Fibroblast of villous mesenchyme (primary cell): ENCODE measurements at regions not wholly inside any gene's neighbourhood (a gene's known extent, or its start where the extent isn't known, plus 50 kb on each side); places are given as distances from the start of the nearest gene placed in this dataset.
"Not testable (repeated sequence)": the region's sequence is repeated elsewhere in the genome, so short reads cannot be mapped to it uniquely, and the experiment has no call there.

Experiments used
- DNase-seq: peaks from one replicate; pipeline ENCODE4 v3.0.0-alpha.2; 2010; ENCODE audit warnings: low read depth
- H3K4me3 ChIP-seq: 2 replicates; pipeline ENCODE4 v1.5.1; 2011; ENCODE audit warnings: low read depth, mild to moderate bottlenecking, low read length
- TF ChIP-seq, protein P1 (sequence below): IDR thresholded peaks from 2 replicates; pipeline ENCODE4 v1.5.1; 2012; ENCODE audit warnings: low read depth, mild to moderate bottlenecking, low read length; ENCODE audit not compliant: insufficient read depth

DNA sequence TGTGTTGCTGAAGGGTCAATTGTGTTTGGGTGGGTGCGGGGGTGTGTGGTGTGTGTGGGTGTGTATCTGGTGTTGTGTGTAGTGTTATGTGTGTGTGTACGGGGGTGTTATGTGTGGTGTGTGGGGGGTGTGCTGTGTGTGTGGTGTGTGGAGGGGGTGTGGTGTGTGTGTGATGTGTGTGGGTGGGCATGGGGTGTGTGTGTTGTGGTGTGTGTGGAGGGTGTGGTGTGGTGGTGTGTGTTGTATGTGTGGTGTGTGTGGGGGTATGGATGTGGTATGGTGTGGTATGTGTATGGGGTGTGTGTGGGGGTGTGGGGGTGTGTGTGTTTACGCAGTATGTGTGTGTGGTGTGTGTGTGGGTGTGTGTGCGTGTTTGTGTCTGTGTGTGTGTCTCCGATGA, 110.8 kb downstream of the ZNF22 start:
- TF ChIP-seq, protein P1, sequence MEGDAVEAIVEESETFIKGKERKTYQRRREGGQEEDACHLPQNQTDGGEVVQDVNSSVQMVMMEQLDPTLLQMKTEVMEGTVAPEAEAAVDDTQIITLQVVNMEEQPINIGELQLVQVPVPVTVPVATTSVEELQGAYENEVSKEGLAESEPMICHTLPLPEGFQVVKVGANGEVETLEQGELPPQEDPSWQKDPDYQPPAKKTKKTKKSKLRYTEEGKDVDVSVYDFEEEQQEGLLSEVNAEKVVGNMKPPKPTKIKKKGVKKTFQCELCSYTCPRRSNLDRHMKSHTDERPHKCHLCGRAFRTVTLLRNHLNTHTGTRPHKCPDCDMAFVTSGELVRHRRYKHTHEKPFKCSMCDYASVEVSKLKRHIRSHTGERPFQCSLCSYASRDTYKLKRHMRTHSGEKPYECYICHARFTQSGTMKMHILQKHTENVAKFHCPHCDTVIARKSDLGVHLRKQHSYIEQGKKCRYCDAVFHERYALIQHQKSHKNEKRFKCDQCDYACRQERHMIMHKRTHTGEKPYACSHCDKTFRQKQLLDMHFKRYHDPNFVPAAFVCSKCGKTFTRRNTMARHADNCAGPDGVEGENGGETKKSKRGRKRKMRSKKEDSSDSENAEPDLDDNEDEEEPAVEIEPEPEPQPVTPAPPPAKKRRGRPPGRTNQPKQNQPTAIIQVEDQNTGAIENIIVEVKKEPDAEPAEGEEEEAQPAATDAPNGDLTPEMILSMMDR, result no peak
- no peak for DNase-seq
- H3K4me3 ChIP-seq, result no peak overlapping the region

DNA sequence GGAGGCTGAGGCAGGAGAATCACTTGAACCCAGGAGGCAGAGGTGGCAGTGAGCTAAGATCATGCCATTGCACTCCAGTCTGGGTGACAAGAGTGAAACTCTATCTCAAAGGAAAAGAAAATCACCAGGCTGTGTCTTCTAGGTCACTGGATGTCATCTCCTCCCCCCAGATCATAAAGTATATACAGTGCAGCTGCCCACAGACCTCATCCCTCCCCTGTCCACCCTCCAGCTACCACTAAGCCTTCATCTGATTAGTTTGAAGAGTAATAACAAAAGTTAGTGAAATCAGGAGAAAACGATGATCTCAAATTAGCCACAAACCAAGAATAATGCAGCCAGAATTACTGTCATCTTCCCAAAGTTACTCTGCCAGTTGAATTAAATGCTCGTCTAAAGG, 117.2 kb downstream of the ZNF22 start:
- H3K4me3 ChIP-seq, DNase-seq: not testable (repeated sequence)

DNA sequence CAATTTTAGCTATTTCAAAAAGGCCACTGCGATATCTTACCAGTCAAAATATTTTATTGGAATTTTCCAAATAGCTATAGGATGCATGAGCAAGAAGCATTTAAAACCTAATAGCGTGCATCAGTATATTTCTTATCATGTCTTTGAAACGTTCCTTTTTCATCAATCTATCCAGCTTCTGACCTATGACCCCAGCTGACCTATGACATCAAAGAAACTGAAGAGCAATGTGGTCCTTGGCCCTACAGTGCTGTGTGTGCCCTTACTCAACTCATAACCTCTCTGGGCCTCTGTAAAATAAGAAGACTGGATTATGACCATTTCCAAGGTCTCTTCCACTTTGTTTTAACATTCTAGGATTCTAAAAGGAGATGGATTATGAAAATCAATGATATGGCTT, 118.2 kb downstream of the ZNF22 start:
- DNase-seq, result no peak
- no peak overlapping the region for H3K4me3 ChIP-seq
- TF ChIP-seq, protein P1, result no peak

DNA sequence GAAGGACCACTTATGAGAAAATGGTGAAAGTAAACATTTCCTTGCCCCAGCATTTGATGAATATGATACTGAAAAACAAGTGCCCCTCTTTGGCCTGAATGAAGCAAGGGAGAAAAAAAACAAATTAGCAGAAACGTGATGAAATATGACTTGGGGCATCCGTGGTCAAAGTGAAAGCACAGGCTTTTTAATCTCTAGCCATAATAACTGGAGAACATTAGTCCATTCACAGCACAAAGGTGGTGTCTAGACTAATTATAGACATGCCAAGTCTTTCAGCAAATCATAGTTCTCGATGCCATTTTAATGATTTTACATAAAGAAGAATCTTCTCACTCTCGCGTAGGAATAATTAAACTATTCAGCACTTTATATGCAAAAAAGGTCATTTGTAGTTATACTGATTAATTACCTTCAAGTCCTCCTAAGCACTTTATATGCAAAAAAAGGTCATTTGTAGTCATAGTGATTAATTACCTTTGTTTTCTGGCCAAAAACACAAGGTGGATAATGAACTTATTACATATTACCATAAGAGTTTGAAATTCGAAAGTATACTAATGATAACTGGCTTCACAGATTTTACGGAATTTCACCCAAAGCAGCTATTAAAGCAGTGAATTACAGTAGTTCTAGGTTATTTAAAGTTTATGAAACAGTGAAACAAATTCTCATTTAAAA, 121.6 kb downstream of the ZNF22 start:
- not testable (repeated sequence) for DNase-seq, H3K4me3 ChIP-seq

DNA sequence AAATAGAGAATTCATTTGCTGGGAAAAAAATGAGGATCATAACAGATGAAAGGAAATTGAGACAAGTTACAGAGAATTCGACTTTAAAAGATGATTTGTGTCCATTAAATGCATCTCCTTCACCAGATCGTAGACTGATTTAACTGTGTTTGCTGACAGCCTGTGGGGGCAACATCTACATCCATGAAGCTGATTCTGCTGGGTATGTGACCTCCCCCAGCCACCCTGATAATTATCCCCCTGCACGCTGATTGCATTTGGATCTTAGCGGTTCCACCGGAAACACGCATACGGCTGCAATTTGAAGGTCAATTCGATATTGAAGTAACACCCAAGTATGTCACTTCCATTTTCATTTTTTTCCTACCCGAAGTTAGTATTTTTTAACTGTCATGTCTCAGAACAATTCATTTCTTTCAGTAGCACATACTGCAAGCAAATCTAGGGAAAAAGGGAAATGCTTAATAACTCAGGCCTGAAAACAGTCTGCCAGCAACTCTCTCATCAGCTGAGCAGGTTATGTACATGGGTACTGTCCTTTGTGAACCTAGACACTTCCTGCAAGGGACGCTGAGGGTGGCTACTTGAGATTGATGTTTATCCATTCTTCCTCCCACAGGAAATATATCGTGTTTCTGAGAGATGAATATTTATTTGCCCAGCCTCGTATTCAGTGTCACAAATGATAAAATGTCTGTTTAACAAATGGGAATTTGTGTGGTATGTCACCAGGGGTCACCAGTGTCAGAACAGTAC, 134.9 kb downstream of the ZNF22 start:
- DNase-seq, result no peak
- TF ChIP-seq, protein P1, result no peak
- no peak overlapping the region for H3K4me3 ChIP-seq

DNA sequence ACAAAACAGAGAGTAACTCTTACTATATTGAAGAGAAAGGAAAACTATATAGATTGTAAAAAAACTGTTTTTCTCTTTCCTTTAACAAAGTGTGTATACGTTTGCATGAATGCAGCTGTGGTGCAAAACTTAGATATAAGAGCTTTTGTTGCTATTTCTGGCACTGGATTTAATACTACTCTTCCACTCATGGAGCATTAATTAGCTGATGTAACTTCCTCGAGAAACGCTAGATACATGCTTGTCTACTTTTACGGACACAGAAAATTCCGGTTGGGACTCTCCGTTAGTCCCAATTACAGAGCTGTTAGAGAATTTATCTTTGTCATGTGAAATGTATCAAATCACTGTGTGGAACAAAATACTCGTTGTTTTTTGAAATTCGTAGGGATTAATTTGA, 135.5 kb downstream of the ZNF22 start:
- H3K4me3 ChIP-seq, result no peak overlapping the region
- TF ChIP-seq, protein P1, result no peak
- no peak for DNase-seq

DNA sequence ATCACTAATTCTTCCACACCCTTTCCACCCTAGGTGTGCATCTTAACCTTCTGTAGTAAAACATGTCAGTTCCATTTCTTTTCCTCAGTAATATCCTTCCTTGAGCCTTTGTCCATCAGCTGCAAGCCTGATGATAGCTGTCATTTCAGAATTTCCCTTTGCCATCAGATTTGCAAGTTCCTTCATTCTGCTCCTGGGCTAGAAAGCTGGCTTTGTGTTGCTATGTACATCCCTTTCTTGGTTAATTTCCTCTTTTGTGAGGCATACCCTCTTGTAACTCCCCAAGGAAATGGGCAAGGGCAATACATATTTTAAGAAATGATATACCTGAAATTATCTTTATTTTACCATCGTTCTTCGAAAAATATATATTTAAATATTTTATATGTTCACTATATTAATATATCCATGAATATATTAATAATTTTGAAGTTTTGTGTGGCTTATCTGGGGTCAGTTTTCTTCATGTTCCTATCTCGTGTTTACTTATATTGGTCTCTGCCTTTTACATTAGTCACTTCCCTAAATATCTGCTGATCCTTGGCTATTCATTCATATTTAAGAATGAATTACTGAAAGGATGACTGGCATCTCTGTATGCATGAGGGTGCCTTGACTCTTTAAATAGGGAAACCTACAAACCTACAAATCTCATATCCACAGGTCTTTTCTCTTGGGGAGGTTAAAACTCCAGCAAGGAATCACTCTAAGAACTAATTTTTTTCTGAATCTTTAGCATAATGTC, 143.8 kb downstream of the ZNF22 start:
- DNase-seq, result no peak
- no peak overlapping the region for H3K4me3 ChIP-seq
- TF ChIP-seq, protein P1, result no peak

DNA sequence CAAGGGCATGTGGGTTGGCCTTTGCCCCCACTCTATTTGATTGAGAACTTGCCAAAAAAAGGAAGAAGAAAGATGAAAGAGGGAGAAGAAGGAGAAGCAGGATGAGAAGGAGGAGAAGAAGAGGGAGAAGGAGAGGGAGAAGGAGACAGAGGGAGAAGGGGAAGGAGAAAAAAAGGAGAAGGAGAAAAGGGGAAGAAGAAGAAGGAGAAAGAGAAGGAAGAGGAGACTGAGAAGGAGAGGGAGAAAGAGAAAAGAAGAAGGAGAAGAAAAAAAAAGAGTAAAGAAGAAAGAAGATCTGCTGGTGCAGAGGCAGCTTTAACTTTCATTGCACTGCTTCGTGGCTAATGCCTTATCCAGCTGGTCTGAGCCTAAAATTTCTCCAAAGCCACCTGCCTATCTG, 144.4 kb downstream of the ZNF22 start:
- not testable (repeated sequence) for DNase-seq, H3K4me3 ChIP-seq
